Muscle of arm (tissue), 1 donor: ENCODE measurements at regions not wholly inside any gene's neighbourhood (a gene's known extent, or its start where the extent isn't known, plus 50 kb on each side); places are given as distances from the start of the nearest gene placed in this dataset.

Experiments used
- DNase-seq: peaks from one replicate; pipeline ENCODE4 v3.0.0-alpha.2; 2013

- no peak for DNase-seq
Observed at GRCh38 chr16:17861981-17862479, 391.3 kb upstream of the XYLT1 start.

- DNase-seq, result no peak
Observed at GRCh38 chr16:17858061-17858460, 387.3 kb upstream of the XYLT1 start.

- no peak for DNase-seq
Observed at GRCh38 chr16:17853958-17854357, 383.2 kb upstream of the XYLT1 start.

GRCh38 chr16:17852977-17853702 lies 382.4 kb upstream of the XYLT1 start:
- DNase-seq, result no peak

GRCh38 chr16:17850581-17851250 lies 380.0 kb upstream of the XYLT1 start:
- DNase-seq, result no peak

- no peak for DNase-seq
Observed at GRCh38 chr16:17847234-17847795, 376.6 kb upstream of the XYLT1 start.

- DNase-seq, result no peak
Observed at GRCh38 chr16:17846030-17846429, 375.3 kb upstream of the XYLT1 start.

- no peak for DNase-seq
Observed at GRCh38 chr16:17845031-17845430, 374.3 kb upstream of the XYLT1 start.

GRCh38 chr16:17843905-17844304 lies 373.1 kb upstream of the XYLT1 start:
- DNase-seq, result no peak

GRCh38 chr16:17839907-17840306 lies 369.1 kb upstream of the XYLT1 start:
- no peak for DNase-seq

GRCh38 chr16:17839272-17839671 lies 368.5 kb upstream of the XYLT1 start:
- no peak for DNase-seq

GRCh38 chr16:17836868-17837602 lies 366.3 kb upstream of the XYLT1 start:
- DNase-seq, result no peak

GRCh38 chr16:17835118-17835876 lies 364.5 kb upstream of the XYLT1 start:
- no peak for DNase-seq

- DNase-seq, result no peak
Observed at GRCh38 chr16:17832738-17833137, 362.0 kb upstream of the XYLT1 start.

- DNase-seq, result no peak
Observed at GRCh38 chr16:17831330-17831729, 360.6 kb upstream of the XYLT1 start.

- no peak for DNase-seq
Observed at GRCh38 chr16:17830651-17831050, 359.9 kb upstream of the XYLT1 start.

- DNase-seq, result no peak
Observed at GRCh38 chr16:17829811-17830210, 359.1 kb upstream of the XYLT1 start.

- DNase-seq, result peak; percentile 31
Observed at GRCh38 chr16:17828012-17828411, 357.3 kb upstream of the XYLT1 start.

GRCh38 chr16:17827313-17827712 lies 356.6 kb upstream of the XYLT1 start:
- DNase-seq, result no peak

GRCh38 chr16:17817943-17818342 lies 347.2 kb upstream of the XYLT1 start:
- DNase-seq, result no peak

GRCh38 chr16:17817260-17817659 lies 346.5 kb upstream of the XYLT1 start:
- no peak for DNase-seq

- DNase-seq, result no peak
Observed at GRCh38 chr16:17812771-17813170, 342.0 kb upstream of the XYLT1 start.
